ENCODE measurements at regions not wholly inside any gene's neighbourhood (a gene's known extent, or its start where the extent isn't known, plus 50 kb on each side); places are given as distances from the start of the nearest gene placed in this dataset.
"Not testable (repeated sequence)": the region's sequence is repeated elsewhere in the genome, so short reads cannot be mapped to it uniquely, and the experiment has no call there.

DNA sequence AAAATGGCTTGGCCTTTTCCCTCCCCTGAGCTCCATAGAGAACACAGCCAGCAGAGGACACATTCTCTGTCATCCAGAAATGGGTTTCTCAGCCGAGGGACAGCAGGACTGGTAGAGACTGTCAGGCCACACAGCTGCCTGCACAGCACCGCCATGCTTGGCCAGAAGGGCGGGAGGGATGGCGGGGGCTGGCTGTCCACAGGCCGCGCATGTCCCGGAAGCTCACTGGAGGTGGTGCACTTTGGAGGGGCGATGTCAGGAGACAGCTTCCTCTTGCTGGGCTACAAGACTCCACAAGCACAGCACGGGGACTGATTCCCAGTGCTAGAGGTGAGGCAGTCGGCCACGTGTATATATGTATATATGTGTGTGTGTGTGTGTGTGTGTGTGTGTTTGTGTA is 125.3 kb downstream of the GOLGA6L4 start:
- not testable (repeated sequence) for DNase-seq

DNA sequence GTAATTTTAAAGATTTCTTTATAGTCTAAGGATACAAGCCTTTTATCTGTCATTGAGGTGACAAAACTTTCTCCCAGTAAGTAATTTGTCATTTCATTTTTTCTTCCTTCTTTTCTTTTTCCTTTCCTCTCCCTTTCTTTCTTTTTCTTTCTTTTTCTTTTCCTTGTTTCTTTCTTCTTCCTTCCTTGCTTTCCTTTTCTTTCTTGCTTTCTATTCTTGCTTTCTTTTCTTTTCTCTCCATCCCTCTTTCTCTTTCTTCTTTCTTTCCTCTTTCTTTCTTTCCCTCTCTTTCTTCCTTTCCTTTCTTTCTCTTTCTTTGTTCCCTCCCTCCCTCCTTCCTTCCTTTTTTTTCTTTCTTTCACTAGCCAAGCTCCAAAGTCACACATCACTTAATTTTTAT is 148.8 kb downstream of the GOLGA6L4 start:
- DNase-seq, result not testable (repeated sequence)

DNA sequence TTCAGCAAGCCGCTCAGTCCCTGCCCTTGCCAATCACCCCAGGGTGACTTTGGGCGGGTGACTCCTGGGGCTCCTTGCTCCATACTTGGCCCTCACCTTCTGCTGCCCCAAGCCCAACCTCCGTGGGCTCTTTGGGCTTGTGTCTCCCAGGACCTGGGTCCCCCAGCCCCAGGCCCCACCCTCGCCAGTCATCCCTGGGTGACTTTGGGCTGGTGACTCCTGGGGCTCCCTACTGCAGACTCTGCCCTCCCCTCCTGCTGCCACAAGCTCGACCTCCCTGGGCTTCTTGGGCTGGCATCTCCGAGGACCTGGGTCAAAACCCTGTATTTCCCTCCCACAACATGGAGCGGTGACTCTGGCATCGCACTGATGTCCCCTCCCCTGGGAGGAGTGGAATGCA is 151.5 kb downstream of the GOLGA6L4 start:
- DNase-seq, result no peak

DNA sequence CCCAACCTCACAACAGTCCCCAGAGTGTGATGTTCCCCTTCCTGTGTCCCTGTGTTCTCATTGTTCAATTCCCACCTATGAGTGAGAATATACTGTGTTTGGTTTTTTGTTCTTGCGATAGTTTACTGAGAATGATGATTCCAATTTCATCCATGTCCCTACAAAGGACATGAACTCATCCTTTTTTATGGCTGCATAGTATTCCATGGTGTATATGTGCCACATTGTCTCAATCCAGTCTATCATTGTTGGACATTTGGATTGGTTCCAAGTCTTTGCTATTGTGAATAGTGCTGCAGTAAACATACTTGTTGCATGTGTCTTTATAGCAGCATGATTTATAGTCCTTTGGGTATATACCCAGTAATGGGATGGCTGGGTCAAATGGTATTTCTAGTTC is 152.6 kb downstream of the GOLGA6L4 start:
- not testable (repeated sequence) for DNase-seq

DNA sequence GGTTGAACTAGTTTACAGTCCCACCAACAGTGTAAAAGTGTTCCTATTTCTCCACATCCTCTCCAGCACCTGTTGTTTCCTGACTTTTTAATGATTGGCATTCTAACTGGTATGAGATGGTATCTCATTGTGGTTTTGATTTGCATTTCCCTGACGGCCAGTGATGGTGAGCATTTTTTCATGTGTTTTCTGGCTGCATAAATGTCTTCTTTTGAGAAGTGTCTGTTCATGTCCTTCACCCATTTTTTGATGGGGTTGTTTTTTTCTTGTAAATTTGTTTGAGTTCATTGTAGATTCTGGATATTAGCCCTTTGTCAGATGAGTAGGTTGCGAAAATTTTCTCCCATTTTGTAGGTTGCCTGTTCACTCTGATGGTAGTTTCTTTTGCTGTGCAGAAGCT is 153.1 kb downstream of the GOLGA6L4 start:
- not testable (repeated sequence) for DNase-seq

DNA sequence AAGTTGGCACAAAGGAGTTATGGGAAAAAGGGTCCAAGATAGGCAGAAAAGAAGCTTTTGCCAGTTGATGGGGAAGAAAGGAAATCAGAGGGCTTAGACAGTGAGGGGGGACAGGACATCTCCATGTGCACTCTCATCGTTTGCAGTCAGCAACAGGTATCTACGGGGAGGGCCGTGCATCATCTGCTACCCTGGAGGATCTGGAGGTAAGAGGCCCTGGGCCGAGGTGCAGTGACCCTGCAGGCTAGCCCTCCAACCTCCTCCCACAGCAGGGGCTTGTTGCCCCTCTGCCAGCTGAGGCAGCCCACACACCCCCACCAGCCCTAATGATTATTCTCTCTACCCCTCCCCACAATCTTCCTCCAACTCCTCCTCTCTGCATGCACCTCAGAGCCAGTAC is 154.8 kb downstream of the GOLGA6L4 start:
- DNase-seq, result not testable (repeated sequence)

DNA sequence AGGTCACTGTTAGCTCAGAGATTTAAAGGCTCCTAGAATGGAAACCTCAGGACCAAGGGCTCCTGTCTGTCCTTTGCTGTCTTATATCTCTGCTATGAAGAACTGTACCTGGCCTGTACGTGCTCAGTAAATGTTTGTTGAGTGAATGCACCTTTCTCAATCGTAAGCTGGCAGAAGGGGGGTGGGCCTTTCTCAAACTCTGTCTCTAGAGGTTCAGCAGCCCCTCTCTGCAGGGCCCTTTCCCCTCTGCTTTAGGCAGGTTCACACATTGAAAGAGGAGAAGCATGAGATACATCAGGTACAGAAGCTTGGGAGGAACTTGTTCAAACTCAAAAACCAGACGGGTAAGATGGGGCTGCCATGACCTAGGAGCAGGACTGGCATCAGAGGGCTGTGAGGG is 155.6 kb downstream of the GOLGA6L4 start:
- DNase-seq, result no peak

DNA sequence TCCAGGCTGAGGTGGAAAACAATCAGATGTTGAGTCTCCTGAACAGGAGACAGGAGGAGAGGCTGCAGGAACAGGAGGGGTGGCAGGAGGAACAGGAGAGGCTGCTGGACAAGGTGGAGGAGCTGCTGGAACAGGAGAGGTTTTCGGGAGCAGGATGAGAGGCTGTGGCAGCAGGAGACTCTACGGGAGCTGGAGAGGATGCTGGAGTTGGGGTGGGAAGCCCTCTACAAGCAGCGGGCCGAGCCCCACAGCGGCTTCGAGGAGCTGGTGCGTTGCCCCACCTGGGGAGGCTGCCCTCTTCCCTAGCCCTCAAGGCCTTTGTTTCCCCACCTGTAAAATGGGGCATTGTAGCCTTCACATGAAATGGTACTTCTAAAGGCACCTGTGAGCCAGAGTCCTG is 156.4 kb downstream of the GOLGA6L4 start:
- DNase-seq, result not testable (repeated sequence)

DNA sequence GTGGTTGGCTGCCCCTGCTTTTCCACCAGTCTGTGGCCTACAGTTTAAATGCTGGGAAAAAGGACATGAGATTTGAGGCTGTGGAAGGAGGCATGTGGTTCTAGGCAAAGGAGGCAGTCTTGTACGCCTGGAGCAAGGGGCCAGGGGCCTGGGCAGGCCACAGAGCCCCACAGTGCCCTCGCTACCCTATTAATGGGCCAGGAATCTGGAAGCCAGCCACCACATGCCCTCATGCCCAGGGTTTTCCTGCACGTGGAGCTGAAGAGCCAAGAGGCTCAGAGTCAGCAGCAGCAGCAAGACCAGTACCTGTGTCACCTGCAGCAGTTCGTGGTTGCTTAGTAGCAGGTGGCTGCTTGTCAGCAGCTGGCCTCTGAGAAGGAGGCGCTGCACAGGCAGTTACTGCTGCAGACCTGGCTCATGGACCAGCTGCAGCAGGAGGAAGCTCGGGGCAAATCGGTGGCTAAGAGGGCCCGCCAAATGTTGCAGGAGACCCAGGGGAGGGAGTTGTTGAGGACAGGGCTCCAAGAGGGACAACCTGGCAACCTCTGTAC is 157.9 kb downstream of the GOLGA6L4 start:
- not testable (repeated sequence) for DNase-seq

DNA sequence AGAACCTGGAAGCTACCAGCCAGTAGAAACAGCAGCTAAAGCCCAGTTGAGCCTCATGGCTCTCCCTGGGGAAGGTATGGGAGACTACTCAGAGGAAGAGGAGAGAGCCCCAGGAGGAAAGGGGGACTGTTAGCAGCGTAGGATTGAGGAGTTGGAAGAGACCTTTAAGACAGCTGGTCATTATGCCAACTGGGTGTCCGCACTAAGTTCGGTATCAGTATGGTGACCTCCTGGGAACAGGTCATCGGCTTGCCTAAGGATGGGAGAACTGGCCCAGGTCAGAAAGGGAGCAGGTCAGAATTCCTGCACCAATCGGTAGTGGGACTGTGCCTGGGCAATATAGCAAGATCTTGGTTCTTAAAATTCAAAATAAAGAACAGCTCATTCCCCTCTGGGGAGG is 158.4 kb downstream of the GOLGA6L4 start:
- not testable (repeated sequence) for DNase-seq

DNA sequence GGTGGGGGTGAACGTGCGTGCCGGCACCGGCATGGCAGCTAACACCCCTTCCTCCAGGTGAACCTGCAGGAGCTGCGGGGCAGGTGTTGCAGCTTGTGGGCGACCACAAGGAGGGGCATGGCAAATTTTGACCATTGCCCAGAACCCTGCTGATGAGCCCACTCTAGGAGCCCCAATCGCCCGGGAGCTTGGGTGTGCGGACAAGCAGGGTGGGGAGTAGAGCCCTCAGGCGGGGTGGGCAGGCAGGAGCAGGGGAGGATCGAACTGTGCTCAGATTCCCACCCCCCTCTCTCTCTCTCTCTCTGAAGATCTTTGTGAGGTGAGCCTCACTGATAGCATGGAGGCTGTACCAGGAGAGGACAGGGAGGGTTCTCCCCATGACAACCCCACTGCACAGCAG is 159.8 kb downstream of the GOLGA6L4 start:
- DNase-seq, result not testable (repeated sequence)

DNA sequence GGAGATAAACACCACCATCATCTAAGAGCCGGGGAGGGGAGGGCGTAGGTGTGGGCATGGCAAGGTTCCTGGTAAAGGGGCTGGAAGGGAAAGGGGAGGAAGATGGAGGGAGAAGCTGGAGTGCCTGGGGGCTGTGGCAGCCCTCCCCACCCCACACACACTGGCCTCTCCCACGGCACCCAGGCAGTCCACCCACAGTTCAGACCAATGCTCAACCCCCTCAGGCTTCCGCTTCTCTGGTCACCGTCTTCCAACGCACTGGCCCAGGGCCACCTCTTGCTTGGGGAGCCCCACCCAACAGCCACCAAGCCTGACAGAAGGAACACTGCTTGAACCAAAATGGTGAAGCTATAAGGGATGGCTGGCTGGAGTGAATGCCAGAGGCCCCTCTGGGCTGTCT is 160.3 kb downstream of the GOLGA6L4 start:
- DNase-seq, result not testable (repeated sequence)

DNA sequence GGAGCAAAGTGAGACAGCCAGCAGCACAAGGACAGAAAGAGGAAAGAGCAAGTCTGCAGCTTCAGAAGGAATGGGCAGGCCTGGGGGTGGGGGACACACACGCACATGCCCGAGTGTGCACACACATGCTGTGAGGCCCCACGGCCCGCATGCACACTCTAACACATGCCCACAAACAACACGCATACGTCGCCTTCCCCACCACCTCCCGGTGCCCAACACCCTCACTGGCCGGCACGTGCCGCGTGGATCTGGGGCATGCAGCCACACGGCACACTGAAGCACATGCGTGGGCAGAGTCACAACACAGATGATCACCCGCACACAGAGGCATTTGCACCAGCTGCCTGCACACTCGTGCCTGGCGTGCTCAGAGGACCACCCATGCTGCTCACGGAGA is 161.5 kb downstream of the GOLGA6L4 start:
- not testable (repeated sequence) for DNase-seq

DNA sequence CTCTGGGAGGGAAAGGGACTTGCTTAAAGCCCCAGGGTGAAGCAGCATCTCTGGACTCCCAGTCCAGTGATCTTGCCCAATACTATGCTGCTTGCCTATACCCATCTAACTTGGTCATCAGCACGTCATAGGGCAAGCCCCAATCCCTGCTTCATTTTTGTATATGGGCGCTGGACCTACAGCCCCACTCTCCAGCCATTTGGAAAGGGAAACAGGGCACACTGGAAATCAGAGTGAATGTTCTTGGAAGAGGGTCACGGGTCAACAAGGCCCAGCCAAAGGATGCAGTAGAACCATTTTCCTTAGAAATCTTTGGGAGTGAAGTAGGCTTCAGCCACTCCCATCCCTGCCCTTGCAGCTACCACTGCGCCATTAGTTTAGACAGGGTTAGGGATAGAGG is 162.5 kb downstream of the GOLGA6L4 start:
- not testable (repeated sequence) for DNase-seq

DNA sequence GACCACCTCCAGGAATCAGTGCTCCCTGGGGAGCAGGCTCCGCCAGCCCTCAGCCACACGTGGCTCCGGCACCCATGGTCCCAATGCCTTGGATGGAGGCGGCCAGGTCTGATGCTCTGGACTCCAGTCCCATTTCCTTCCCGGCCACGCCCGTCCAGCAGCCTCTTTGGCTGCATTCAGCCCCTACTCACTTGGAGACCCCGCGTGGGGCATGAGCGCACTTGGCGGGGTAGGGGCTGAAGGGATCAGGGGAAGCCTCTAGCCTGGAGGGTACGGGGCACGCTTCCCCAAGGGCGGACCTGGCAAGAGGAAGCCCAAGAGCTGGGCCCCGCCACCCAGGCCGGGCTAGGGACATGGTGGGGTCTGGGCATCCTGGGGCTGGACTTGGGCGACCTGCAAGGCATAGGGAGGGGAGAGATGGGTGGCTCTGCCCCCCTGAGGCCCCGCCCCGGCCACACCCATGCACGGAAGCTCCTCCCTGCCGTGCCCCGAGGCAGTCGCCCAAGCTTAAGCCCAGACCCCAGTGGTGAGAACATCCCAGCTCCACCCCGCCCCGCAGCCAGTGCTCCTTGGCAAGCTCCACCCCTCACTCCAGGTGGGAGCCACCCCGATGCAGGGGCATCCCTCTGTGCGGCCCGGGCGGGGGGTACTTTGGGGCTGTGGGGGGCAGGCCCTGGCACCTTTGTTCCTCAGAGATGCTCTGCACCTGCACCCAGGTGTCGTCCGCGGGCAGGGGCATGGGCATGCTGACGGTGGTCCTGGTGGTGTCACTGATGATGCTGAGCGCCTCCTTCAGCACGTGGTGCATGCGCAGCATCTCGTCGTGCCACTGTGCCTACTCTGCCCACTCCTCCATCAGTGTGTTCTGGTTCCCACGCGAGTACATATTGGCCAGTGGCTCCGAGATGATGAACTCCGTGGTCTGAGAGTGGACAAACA is 163.5 kb downstream of the GOLGA6L4 start:
- DNase-seq, result no peak

DNA sequence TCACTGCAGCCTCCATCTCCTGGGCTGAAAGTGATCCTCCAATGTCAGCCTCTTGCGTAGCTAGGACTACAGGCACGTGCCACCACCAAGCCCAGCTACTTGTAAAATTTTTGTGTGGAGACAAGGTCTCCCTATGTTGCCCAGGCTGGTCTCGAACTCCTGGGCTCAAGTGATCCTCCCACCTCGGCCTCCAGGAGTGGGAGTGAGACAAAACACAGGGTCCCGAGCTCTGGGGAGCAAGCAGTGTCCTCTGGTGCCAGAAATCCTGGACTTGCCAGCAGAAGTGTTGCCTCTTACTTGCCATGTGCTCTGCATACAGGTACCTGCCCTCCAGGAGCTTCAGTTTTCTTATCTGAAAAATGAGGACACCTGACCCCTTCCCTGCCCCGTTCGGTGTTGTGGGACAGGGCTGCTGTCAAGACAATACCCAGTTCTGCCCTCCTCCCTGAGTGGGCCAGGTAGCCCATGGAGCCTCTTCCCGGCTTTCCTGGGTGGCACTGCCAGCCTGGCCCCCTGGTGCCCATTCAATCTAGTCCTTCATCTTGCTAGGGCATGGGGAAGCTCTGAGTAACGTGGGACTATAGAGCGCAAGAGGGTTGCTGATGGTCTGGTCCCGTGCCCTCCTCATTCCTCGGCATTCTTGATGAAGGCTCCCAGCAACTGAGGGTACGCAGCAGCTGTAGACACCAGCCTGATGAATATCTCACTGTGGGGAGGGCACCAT is 164.6 kb downstream of the GOLGA6L4 start:
- no peak for DNase-seq

DNA sequence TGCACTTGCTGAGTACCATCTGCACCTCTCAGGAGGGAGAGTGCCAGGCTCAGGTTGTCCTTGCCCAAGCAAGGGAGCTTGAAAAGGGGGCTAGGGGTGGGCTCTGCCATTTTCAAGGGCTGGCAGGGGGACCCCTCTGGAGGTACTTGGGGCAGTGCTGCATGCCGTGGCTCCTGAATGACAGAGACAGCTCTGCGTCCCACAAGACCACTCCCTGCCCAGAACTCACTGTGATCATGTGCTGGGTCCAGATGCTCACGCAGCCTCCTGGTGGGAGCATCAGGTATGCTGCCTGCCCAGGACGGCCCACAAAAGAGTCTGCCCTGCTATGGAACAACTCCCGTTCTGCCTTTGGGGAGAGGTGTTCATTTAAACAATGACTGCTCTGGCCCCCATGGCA is 165.2 kb downstream of the GOLGA6L4 start:
- no peak for DNase-seq

DNA sequence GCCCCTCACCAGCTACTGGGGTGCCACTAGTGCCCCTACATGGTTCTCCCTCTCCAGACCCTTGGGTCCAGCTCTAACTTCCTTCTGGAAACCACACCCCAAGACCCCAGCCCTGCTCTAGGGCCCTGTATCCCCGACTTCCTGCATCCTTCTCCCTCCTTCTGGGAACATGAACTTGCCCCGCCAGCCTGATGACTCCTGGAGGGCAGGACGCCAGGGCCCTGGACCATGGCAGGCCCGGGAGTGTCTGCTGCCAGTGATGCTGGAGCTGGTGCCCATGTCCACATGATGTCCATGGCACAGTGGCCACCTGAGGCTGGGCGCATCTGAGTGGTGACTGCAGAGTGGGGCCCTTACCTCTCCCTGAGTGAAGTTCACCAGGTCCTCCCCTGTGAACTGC is 165.9 kb downstream of the GOLGA6L4 start:
- DNase-seq, result not testable (repeated sequence)

DNA sequence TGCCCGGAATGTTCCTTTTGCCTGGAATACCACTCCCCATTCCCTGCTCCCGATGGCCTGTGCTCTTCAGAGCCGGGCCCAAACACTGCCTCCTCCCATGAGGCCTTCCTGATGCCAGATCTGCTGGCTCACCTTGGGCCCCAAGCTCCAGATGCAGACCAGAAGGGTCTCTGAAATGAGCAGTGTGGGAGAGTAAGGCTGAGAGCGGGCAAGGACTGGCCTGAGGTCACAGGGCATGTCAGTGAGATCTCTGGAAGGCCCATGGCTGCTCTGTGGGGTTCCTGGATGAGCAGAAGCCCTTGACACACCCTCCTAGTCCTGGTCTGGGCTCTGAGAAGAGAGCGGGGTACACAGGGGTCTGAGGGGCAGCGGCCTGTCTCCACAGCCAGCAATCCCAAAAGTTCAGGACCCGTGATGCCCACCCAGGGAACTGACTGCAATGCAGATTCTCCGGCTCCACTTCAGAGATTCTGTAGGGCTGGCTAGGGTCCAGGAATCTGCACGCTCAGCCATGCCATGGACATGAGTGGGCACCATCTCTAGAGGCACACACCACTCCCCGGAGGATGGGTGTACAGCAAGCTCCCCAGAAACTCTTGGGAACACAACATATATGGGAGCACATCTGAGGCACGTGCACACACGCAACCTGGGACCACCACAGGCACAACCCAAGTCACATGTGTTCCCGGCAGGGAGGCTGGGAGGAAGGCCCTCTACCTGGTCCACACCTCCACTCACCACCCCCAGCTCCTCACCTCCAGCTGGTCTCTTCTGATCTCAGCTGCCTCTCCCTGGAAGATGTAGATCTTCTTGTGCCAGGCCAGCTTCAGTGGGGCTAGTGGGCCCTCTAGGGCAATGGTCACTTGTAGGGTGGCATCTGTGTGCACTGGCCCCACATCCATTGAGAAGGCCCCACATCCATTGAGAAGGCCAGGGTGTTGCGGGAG is 166.6 kb downstream of the GOLGA6L4 start:
- DNase-seq, result not testable (repeated sequence)

DNA sequence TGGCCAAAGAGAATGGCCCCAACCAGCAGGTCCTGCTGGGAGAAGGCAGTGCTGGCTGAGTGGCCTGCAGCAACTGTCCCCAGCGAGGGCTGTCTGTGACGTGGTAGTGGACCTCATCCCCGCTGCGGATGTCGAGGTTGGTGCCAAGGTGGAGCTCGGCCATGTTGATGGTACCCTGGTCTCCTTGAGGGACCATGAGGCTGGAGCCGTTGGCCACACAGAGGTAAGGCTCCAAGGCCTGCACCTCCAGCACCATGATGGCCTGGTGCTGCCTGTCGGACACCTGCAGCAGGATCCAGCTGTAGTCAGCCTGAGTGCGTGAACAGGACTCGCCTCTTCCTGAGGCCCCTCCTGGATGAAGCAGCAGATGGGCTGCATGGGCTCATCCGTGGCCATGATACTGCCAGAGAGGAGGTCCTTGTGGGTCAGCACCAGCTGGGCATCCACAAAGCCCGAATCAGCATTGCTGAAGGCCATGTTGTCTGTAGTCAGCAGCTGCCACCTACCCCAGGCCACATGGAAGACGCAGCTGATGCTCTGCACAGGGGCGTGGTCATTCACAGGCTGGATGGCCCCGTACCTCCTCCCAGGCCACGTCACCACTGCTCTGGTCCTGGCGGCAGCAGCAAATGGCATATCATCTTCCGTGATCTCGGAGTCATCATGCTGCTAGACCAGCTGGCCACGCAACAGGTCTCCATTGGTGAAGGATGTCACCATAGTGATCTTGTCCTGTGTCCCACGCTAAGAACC is 167.5 kb downstream of the GOLGA6L4 start:
- no peak for DNase-seq

DNA sequence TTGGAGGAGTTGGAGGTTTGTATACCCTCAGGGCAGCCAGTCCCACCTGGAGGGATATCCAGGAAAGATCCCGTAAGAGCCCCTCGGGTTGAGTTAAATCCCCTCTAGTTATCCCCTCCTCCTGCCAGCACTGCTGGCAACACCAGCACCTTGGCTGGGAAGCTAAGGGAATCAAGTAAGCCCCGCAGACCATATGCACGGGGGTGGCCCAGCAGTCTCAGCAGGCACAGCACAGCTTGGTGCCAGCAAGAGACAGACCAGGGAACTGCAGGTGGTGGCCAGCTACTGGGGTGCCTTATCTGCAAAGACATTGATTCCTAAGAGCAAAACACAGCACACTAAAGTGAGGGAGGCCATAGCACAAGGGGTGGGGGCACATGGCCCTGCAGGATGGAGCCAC is 173.8 kb downstream of the GOLGA6L4 start:
- not testable (repeated sequence) for DNase-seq

Measured in hematopoietic multipotent progenitor cell treated with erythropoietin and hydrocortisone succinate and interleukin-3 and kit ligand, for 6 days (in vitro differentiated cells).